ENCODE measurements at regions not wholly inside any gene's neighbourhood (a gene's known extent, or its start where the extent isn't known, plus 50 kb on each side); places are given as distances from the start of the nearest gene placed in this dataset.

GRCh38 chr2:180150606-180151005 is 143.5 kb upstream of the CWC22 start:
- Histone ChIP-seq H3K27me3 (no peaks in the 10 kb centered on the region), H3K4me1 (no peaks in the 10 kb centered on the region), H3K9me3 (no peaks in the 10 kb centered on the region), H3K27ac (no peak overlapping the region), H3K4me3 (no peak overlapping the region), H3K36me3 (no peaks in the 10 kb centered on the region)
- DNase-seq, result no peak
- intact Hi-C loops (cut with DNase I), result no loop called here
- TF ChIP-seq EP300 (IDR thresholded peaks at IDR 0.05), result no peak
- TF ChIP-seq, protein P1, sequence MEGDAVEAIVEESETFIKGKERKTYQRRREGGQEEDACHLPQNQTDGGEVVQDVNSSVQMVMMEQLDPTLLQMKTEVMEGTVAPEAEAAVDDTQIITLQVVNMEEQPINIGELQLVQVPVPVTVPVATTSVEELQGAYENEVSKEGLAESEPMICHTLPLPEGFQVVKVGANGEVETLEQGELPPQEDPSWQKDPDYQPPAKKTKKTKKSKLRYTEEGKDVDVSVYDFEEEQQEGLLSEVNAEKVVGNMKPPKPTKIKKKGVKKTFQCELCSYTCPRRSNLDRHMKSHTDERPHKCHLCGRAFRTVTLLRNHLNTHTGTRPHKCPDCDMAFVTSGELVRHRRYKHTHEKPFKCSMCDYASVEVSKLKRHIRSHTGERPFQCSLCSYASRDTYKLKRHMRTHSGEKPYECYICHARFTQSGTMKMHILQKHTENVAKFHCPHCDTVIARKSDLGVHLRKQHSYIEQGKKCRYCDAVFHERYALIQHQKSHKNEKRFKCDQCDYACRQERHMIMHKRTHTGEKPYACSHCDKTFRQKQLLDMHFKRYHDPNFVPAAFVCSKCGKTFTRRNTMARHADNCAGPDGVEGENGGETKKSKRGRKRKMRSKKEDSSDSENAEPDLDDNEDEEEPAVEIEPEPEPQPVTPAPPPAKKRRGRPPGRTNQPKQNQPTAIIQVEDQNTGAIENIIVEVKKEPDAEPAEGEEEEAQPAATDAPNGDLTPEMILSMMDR (IDR thresholded peaks at IDR 0.05), result no peak
- no peak for TF ChIP-seq POLR2A (IDR thresholded peaks at IDR 0.05)
- no peak for TF ChIP-seq POLR2AphosphoS5 (IDR thresholded peaks at IDR 0.05)
- WGBS, 2 donors, result 87 to 95% methylated on average over 1 of the region's 1 CpG

GRCh38 chr2:180146541-180146940 is 139.4 kb upstream of the CWC22 start:
- H3K27me3 ChIP-seq, result no peaks in the 10 kb centered on the region
- WGBS, 2 donors, result 61 to 74% methylated on average over 2 of the region's 2 CpGs
- TF ChIP-seq POLR2A (IDR thresholded peaks at IDR 0.05) (no peak), POLR2AphosphoS5 (IDR thresholded peaks at IDR 0.05) (no peak), EP300 (IDR thresholded peaks at IDR 0.05) (no peak)
- TF ChIP-seq, protein P1 (IDR thresholded peaks at IDR 0.05), result no peak
- no peaks in the 10 kb centered on the region for H3K4me1 ChIP-seq
- H3K4me3 ChIP-seq, result no peak overlapping the region
- H3K9me3 ChIP-seq, result no peaks in the 10 kb centered on the region
- intact Hi-C loops (cut with DNase I), result no loop called here
- no peaks in the 10 kb centered on the region for H3K36me3 ChIP-seq
- H3K27ac ChIP-seq, result no peak overlapping the region
- no peak for DNase-seq

- H3K27me3 ChIP-seq, result no peaks in the 10 kb centered on the region
Measured at GRCh38 chr2:180146114-180146513, 139.0 kb upstream of the CWC22 start.

GRCh38 chr2:180145163-180145562 is 138.1 kb upstream of the CWC22 start:
- Histone ChIP-seq H3K4me3 (no peak overlapping the region), H3K27ac (no peak overlapping the region), H3K27me3 (no peaks in the 10 kb centered on the region), H3K36me3 (no peaks in the 10 kb centered on the region), H3K4me1 (no peaks in the 10 kb centered on the region), H3K9me3 (no peaks in the 10 kb centered on the region)
- TF ChIP-seq POLR2A (IDR thresholded peaks at IDR 0.05), result no peak
- TF ChIP-seq, protein P1 (IDR thresholded peaks at IDR 0.05), result no peak
- no peak for TF ChIP-seq EP300 (IDR thresholded peaks at IDR 0.05)
- TF ChIP-seq POLR2AphosphoS5 (IDR thresholded peaks at IDR 0.05), result no peak
- intact Hi-C loops (cut with DNase I), result no loop called here
- 81 to 86% methylated on average over 5 of the region's 5 CpGs for WGBS, 2 donors
- no peak for DNase-seq

More at GRCh38 chr2:180146114-180146513, 139.0 kb upstream of the CWC22 start:
- H3K9me3 ChIP-seq, result no peaks in the 10 kb centered on the region
- intact Hi-C loops (cut with DNase I), result no loop called here
- TF ChIP-seq EP300 (IDR thresholded peaks at IDR 0.05), result no peak
- TF ChIP-seq POLR2A (IDR thresholded peaks at IDR 0.05), result no peak
- TF ChIP-seq POLR2AphosphoS5 (IDR thresholded peaks at IDR 0.05), result no peak
- TF ChIP-seq, protein P1 (IDR thresholded peaks at IDR 0.05), result no peak
- H3K4me3 ChIP-seq, result no peak overlapping the region
- WGBS, 2 donors, result 77 to 83% methylated on average over 1 of the region's 1 CpG
- no peak for DNase-seq
- no peaks in the 10 kb centered on the region for H3K4me1 ChIP-seq
- no peak overlapping the region for H3K27ac ChIP-seq
- no peaks in the 10 kb centered on the region for H3K36me3 ChIP-seq

GRCh38 chr2:180144338-180144813 is 137.3 kb upstream of the CWC22 start:
- Histone ChIP-seq H3K27me3 (no peaks in the 10 kb centered on the region), H3K36me3 (no peaks in the 10 kb centered on the region), H3K4me3 (no peak overlapping the region), H3K27ac (no peak overlapping the region), H3K9me3 (no peaks in the 10 kb centered on the region), H3K4me1 (no peaks in the 10 kb centered on the region)
- intact Hi-C loops (cut with DNase I), result no loop called here
- DNase-seq, result no peak
- TF ChIP-seq, protein P1 (IDR thresholded peaks at IDR 0.05), result no peak
- no peak for TF ChIP-seq POLR2A (IDR thresholded peaks at IDR 0.05)
- TF ChIP-seq EP300 (IDR thresholded peaks at IDR 0.05), result no peak
- no peak for TF ChIP-seq POLR2AphosphoS5 (IDR thresholded peaks at IDR 0.05)

All from sigmoid colon (tissue), 6 donors.